ENCODE measurements at regions not wholly inside any gene's neighbourhood (a gene's known extent, or its start where the extent isn't known, plus 50 kb on each side); places are given as distances from the start of the nearest gene placed in this dataset.
A peak's percentile ranks its signal among the peaks of the same experiment; 100 is the strongest.

- no peaks in the 10 kb centered on the region for H3K9me3 ChIP-seq (ENCODE audit: control insufficient read depth in 1 of 2, insufficient read depth in 1 of 2, low read depth in 1 of 2, low read length in 2 of 2)
- ChIA-PET RAD21 (ENCODE audit: low non-redundant PET in 1 of 2, low total read pairs in 2 of 2, uncharacterized antibody in 2 of 2, unreplicated experiment in 2 of 2) (interaction anchor here in 1 of 2 experiments (0.6 kb wide), 1 partner anchor 688 kb away, joined by 3 read pairs; no protein-coding TSS in a partner anchor), POLR2A (interaction anchor here (0.6 kb wide), 1 partner anchor 458 kb away, joined by 3 read pairs; no protein-coding TSS in a partner anchor), CTCF (interaction anchor here (0.6 to 3.0 kb wide), 9 partner anchors 8 to 688 kb away, joined by 3 to 17 read pairs (median 8); no protein-coding TSS in a partner anchor)
- H4K20me1 ChIP-seq (ENCODE audit: insufficient read depth): no peaks in the 10 kb centered on the region
- H3K79me2 ChIP-seq (ENCODE audit: insufficient read depth, low read length): no peaks in the 10 kb centered on the region
- H3K27me3 ChIP-seq (ENCODE audit: insufficient read depth, low read length): no peaks in the 10 kb centered on the region
- DNase-seq (ENCODE audit: low read depth, low spot score): peak; percentile 35
- intact Hi-C loops (cut with micrococcal nuclease): loop anchor here (1.0 to 5.0 kb wide), 4 partner anchors 144 to 689 kb away; no protein-coding TSS in a partner anchor
- H3K4me2 ChIP-seq (ENCODE audit: low read length): no peak overlapping the region
- H3K27ac ChIP-seq (ENCODE audit: low read depth, low read length): no peak overlapping the region
- no peaks in the 10 kb centered on the region for H3K4me1 ChIP-seq (ENCODE audit: control insufficient read depth in 1 of 2, insufficient read depth in 2 of 2, low read length in 2 of 2)
- H3K9me2 ChIP-seq (ENCODE audit: insufficient read depth): no peaks in the 10 kb centered on the region
- ATAC-seq: peak; percentile 62; the same call in 1 of the 2 replicates
- H3K4me3 ChIP-seq (replicated peaks in 1 of 2; ENCODE audit: low read depth in 1 of 2, low read length in 2 of 2): no peak overlapping the region
- no peak overlapping the region for H3K9ac ChIP-seq (ENCODE audit: low read length)
- BruUV-seq (replicated peaks): no TSS peak
- no peak overlapping the region for H2AFZ ChIP-seq (ENCODE audit: low read depth, low read length, poor library complexity, severe bottlenecking)
- TF ChIP-seq RAD21 (IDR thresholded peaks at IDR 0.05; ENCODE audit: low read depth) (peak; percentile 81), CTCF (IDR thresholded peaks at IDR 0.05 in 2 of 3, conservative IDR thresholded peaks at IDR 0.05 in 1 of 3; ENCODE audit: borderline replicate concordance in 1 of 3, insufficient read depth in 1 of 3, low read depth in 2 of 3, low read length in 2 of 3) (peak; percentile 61 to 80 (median 77)), ELF1 (IDR thresholded peaks at IDR 0.05; ENCODE audit: borderline replicate concordance, low read depth) (no peak)
- no peaks in the 10 kb centered on the region for H3K36me3 ChIP-seq (ENCODE audit: control insufficient read depth in 1 of 2, insufficient read depth in 2 of 2, low read length in 2 of 2)
Measured at GRCh38 chr9:78121488-78121887, 89.9 kb upstream of the GNAQ start.

- H3K36me3 ChIP-seq (ENCODE audit: control insufficient read depth in 1 of 2, insufficient read depth in 2 of 2, low read length in 2 of 2): no peaks in the 10 kb centered on the region
- ATAC-seq (no peak), DNase-seq (ENCODE audit: low read depth, low spot score) (no peak)
- H2AFZ ChIP-seq (ENCODE audit: low read depth, low read length, poor library complexity, severe bottlenecking): no peak overlapping the region
- ChIA-PET RAD21 (ENCODE audit: low non-redundant PET in 1 of 2, low total read pairs in 2 of 2, uncharacterized antibody in 2 of 2, unreplicated experiment in 2 of 2) (no interaction called here), POLR2A (no interaction called here), CTCF (interaction anchor here (1.3 to 3.0 kb wide), 2 partner anchors 142 to 685 kb away, joined by 5 to 17 read pairs (median 5); no protein-coding TSS in a partner anchor)
- no peak overlapping the region for H3K27ac ChIP-seq (ENCODE audit: low read depth, low read length)
- no peaks in the 10 kb centered on the region for H3K9me3 ChIP-seq (ENCODE audit: control insufficient read depth in 1 of 2, insufficient read depth in 1 of 2, low read depth in 1 of 2, low read length in 2 of 2)
- H3K4me3 ChIP-seq (replicated peaks in 1 of 2; ENCODE audit: low read depth in 1 of 2, low read length in 2 of 2): no peak overlapping the region
- no TSS peak for BruUV-seq (replicated peaks)
- H4K20me1 ChIP-seq (ENCODE audit: insufficient read depth): no peaks in the 10 kb centered on the region
- intact Hi-C loops (cut with micrococcal nuclease): loop anchor here (10.0 kb wide), 1 partner anchor 454 kb away; no protein-coding TSS in a partner anchor
- H3K4me1 ChIP-seq (ENCODE audit: control insufficient read depth in 1 of 2, insufficient read depth in 2 of 2, low read length in 2 of 2): no peaks in the 10 kb centered on the region
- no peak overlapping the region for H3K4me2 ChIP-seq (ENCODE audit: low read length)
- H3K9ac ChIP-seq (ENCODE audit: low read length): no peak overlapping the region
- no peaks in the 10 kb centered on the region for H3K9me2 ChIP-seq (ENCODE audit: insufficient read depth)
- no peaks in the 10 kb centered on the region for H3K27me3 ChIP-seq (ENCODE audit: insufficient read depth, low read length)
- TF ChIP-seq SP1 (IDR thresholded peaks at IDR 0.05; ENCODE audit: low read depth): no peak
- TF ChIP-seq FOSL1 (IDR thresholded peaks at IDR 0.05; ENCODE audit: low read depth): no peak
- TF ChIP-seq, protein P1, sequence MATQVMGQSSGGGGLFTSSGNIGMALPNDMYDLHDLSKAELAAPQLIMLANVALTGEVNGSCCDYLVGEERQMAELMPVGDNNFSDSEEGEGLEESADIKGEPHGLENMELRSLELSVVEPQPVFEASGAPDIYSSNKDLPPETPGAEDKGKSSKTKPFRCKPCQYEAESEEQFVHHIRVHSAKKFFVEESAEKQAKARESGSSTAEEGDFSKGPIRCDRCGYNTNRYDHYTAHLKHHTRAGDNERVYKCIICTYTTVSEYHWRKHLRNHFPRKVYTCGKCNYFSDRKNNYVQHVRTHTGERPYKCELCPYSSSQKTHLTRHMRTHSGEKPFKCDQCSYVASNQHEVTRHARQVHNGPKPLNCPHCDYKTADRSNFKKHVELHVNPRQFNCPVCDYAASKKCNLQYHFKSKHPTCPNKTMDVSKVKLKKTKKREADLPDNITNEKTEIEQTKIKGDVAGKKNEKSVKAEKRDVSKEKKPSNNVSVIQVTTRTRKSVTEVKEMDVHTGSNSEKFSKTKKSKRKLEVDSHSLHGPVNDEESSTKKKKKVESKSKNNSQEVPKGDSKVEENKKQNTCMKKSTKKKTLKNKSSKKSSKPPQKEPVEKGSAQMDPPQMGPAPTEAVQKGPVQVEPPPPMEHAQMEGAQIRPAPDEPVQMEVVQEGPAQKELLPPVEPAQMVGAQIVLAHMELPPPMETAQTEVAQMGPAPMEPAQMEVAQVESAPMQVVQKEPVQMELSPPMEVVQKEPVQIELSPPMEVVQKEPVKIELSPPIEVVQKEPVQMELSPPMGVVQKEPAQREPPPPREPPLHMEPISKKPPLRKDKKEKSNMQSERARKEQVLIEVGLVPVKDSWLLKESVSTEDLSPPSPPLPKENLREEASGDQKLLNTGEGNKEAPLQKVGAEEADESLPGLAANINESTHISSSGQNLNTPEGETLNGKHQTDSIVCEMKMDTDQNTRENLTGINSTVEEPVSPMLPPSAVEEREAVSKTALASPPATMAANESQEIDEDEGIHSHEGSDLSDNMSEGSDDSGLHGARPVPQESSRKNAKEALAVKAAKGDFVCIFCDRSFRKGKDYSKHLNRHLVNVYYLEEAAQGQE (IDR thresholded peaks at IDR 0.05; ENCODE audit: low read depth): no peak
- TF ChIP-seq ZNF274 (IDR thresholded peaks at IDR 0.05; ENCODE audit: low read depth, low read length): no peak
- no peak for TF ChIP-seq JUND (IDR thresholded peaks at IDR 0.05)
- TF ChIP-seq EZH2 (IDR thresholded peaks at IDR 0.05): no peak
- no peak for TF ChIP-seq TCF7L2 (IDR thresholded peaks at IDR 0.05; ENCODE audit: borderline replicate concordance, extremely low read depth, insufficient read depth, insufficient read length)
- no peak for TF ChIP-seq ZFX (IDR thresholded peaks at IDR 0.05)
- TF ChIP-seq SRF (IDR thresholded peaks at IDR 0.05; ENCODE audit: low read depth): no peak
- no peak for TF ChIP-seq EZH2phosphoT487 (IDR thresholded peaks at IDR 0.05; ENCODE audit: borderline replicate concordance)
- no peak for TF ChIP-seq ELF1 (IDR thresholded peaks at IDR 0.05; ENCODE audit: borderline replicate concordance, low read depth)
- no peaks in the 10 kb centered on the region for H3K79me2 ChIP-seq (ENCODE audit: insufficient read depth, low read length)
Measured at GRCh38 chr9:78118742-78119473, 87.3 kb upstream of the GNAQ start.

Data from HCT116 (cell line).